ENCODE measurements at regions not wholly inside any gene's neighbourhood (a gene's known extent, or its start where the extent isn't known, plus 50 kb on each side); places are given as distances from the start of the nearest gene placed in this dataset.

GRCh38 chr2:129580001-129580400 is 399.5 kb upstream of the RAB6C start:
- no peak for DNase-seq (ENCODE audit: low spot score)

GRCh38 chr2:129585760-129586159 is 393.7 kb upstream of the RAB6C start:
- DNase-seq (ENCODE audit: low spot score) = no peak

DNA sequence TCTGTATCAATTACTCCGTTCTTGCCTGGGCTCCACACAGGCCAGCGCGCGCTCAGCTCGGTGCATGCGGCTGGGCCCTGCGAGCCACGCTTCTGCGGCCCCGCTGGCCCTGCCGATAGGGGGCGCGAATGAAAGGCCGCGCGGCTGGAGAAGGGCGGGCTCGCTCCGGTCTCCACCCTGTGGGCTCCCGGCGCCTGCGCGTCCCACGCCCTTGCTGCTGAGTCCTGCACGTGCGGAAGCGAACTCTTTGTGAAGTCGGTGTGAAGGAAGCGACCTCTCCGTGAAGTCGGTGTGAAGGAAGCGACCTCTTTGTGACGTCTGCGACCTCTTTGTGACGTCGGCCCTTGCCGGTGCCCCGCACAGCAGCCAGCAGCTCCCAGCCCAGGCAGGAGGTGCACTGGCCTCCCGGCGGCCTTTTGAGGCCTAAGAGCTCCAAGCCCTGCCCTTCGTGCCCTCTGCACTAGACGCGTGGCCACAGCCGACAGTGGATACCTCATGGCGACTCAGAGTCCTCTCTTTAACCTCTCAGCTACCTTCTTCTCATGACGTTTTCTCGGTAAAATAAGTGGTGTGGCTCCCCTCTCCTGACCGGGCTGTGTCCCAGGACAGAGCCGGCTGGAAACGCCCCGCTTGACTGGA is 391.9 kb upstream of the RAB6C start:
- no peak for DNase-seq (ENCODE audit: low spot score)

GRCh38 chr2:129604560-129604959 is 374.9 kb upstream of the RAB6C start:
- no peak for DNase-seq (ENCODE audit: low spot score)

- no peak for DNase-seq (ENCODE audit: low spot score)
These were observed 373.8 kb upstream of the RAB6C start for GRCh38 chr2:129605646-129606045.

- DNase-seq (ENCODE audit: low spot score) = no peak
These were observed 372.8 kb upstream of the RAB6C start for GRCh38 chr2:129606496-129607270.

DNA sequence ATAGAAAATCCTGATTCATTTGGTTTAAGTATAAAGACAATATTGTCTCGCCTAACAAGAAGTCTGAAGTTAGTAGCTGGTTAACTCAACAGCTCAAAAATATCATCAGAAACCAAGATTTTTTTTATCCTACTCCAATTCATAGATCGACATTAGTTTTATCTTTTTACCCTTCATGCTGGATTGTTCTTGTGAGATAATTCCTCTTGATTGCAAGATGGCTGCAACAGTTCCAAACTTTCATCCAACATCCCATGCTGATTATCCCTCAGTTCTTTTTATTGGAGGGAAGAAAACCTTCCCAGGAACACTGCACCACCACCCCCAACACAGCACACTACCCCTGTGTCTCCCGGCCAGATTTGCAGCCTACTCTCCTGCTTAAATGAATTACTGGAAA is 370.2 kb upstream of the RAB6C start:
- no peak for DNase-seq (ENCODE audit: low spot score)

DNA sequence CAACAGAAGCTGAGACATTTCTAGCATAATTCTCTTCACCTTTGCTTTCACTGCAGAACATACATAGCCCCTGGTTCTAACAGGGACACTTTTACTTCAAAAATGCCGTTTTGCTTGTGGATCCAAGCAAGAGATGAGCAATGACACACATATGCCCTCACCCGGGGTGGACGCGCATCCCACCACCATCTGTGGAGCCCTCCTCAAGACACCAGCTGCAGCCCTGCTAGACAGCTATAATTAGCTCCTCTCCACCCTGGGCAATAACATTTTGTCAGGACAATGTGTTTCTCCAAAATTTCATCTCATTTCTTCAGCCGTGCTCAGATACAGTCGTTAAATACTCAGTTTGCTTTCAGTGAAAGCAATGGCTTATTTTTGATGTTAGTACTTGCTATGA is 368.7 kb upstream of the RAB6C start:
- DNase-seq (ENCODE audit: low spot score) = no peak

- DNase-seq (ENCODE audit: low spot score) = no peak
These were observed 368.0 kb upstream of the RAB6C start for GRCh38 chr2:129611471-129611870.

- no peak for DNase-seq (ENCODE audit: low spot score)
These were observed 360.0 kb upstream of the RAB6C start for GRCh38 chr2:129619471-129619870.

GRCh38 chr2:129620411-129620810 is 359.1 kb upstream of the RAB6C start:
- no peak for DNase-seq (ENCODE audit: low spot score)

DNA sequence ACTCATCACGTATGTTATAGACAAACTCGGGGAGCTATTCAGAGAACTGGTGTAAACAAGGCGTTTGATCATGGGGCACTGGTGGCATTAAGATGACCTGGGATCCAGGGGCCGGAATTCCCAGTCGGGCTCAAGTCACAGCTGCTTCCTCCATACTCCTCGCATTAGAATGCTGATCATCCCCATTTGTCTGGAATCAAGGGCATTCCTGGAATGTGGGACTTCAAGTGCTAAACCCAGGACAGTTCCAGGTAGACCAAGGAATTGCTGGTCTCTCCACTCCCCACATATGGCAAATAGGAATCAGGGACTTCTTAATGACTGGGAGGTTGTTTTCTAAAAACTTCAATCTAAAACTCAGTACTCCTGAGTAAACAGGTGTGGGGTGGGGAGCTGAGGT is 355.7 kb upstream of the RAB6C start:
- no peak for DNase-seq (ENCODE audit: low spot score)

DNA sequence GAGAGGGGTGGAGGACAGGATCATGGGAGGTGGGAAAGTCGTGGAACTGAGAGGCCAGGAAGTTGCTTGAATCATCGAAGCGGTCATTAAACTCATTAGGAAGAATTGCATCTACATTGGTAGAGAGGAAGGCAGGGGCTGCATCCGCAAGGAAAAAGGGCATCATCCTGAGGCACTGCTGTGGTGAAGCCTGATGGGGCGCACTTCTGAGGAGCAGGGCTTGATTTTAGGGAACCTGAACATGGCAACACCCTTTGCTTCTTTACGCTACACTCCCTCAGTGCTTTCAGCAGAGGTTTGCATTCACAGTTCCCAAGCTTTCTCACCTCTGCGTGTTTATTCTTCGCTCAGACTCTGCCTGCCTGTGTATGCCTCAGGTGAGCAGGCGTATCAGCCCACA is 352.0 kb upstream of the RAB6C start:
- no peak for DNase-seq (ENCODE audit: low spot score)

DNA sequence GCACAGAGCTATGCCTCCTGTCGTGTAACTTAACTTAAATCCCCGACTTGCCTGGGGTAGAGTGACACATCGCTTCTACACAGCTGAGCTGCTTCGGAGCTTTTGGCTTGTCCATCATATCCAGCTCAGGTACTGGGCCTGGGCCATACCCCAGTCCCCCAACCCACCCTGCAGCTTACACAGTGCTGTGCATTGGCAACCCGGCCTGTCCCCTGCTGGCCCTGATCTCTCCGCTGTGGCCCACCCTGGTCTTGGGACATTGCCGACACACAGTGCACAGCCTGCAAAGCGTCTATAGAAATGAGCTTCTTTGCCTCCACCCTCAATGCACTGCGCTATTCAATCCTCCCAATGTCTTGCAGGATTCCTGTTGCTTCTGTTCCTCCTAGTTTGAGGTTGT is 342.8 kb upstream of the RAB6C start:
- no peak for DNase-seq (ENCODE audit: low spot score)

DNA sequence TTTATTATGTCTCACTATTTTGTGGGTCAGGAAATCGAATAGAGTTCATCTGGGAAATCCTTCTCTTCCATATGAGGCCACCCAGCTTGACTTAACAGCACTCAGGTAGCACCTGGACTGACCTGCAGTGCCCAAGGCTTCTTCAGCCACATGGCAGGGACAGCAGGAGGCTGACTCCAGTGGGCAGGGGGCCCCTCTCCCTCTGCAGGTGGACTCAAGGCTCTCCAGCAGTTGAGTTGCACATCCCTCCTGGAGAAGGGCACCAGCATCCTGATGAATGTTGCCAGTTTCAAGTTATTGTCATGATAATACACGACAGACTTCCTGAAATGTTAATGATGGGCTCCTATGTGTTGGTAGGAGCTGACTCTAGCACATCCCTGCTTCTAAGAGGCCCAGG is 338.1 kb upstream of the RAB6C start:
- no peak for DNase-seq (ENCODE audit: low spot score)

GRCh38 chr2:129642526-129643043 is 336.9 kb upstream of the RAB6C start:
- no peak for DNase-seq (ENCODE audit: low spot score)

DNA sequence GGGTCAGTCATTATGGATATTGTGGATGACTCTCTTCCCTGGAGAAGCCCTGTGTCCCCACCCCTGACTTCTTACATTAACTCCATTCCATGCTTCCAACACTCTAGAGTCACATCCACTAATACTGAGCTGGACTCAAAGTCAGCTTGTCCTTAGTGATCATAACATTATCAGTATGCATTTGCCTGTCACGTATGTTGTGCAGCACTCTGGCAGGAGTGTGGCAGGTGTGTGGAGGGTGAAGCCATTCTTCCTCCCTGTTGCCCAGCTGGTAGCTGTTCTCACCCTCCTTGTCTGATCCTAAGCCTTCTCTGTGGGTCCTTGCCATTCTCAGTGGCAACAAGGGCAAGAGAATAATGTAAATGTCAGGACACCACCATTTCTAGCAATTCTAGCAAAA is 334.1 kb upstream of the RAB6C start:
- no peak for DNase-seq (ENCODE audit: low spot score)

- DNase-seq (ENCODE audit: low spot score) = no peak
These were observed 333.4 kb upstream of the RAB6C start for GRCh38 chr2:129646107-129646506.

- DNase-seq (ENCODE audit: low spot score) = no peak
These were observed 326.2 kb upstream of the RAB6C start for GRCh38 chr2:129653246-129653645.

DNA sequence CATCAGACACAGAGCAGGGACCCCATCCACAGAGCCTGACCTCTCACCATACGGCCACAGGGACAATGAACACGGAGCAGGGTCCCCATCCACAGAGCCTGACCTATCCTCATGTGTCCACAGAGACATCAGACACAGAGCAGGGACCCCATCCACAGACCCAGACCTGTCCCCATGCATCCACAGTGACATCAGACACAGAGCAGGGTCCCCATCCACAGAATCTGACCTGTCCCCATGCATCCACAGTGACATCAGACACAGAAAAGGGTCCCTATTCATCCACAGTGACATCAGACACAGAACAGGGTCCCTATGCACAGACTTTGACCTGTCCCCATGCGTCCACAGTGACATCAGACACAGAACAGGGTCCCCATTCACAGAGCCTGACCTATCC is 325.1 kb upstream of the RAB6C start:
- DNase-seq (ENCODE audit: low spot score) = no peak

GRCh38 chr2:129656081-129656598 is 323.3 kb upstream of the RAB6C start:
- DNase-seq (ENCODE audit: low spot score) = no peak

- no peak for DNase-seq (ENCODE audit: low spot score)
These were observed 321.0 kb upstream of the RAB6C start for GRCh38 chr2:129658430-129658829.

GRCh38 chr2:129661935-129662334 is 317.5 kb upstream of the RAB6C start:
- DNase-seq (ENCODE audit: low spot score) = no peak

- DNase-seq (ENCODE audit: low spot score) = no peak
These were observed 311.9 kb upstream of the RAB6C start for GRCh38 chr2:129667577-129667976.
